Aorta (tissue), 5 donors: ENCODE measurements at regions not wholly inside any gene's neighbourhood (a gene's known extent, or its start where the extent isn't known, plus 50 kb on each side); places are given as distances from the start of the nearest gene placed in this dataset.
A peak's percentile ranks its signal among the peaks of the same experiment; 100 is the strongest.

Experiments
- ATAC-seq: fragments of 200-7000 bp; cut with Tn5 transposase; one replicate; pipeline ENCODE4 v1.9.1; 2022; ENCODE audit warnings: moderate library complexity; ENCODE audit not compliant: low FRiP score
- DNase-seq, 2 donors: peaks; one replicate each; pipeline ENCODE4 v3.0.0-alpha.2; 2020
- H3K27ac ChIP-seq, 2 donors: one replicate each; pipeline ENCODE4 v1.5.1; 2013; ENCODE audit warnings: low read length in 2 of 2, mild to moderate bottlenecking in 2 of 2, moderate library complexity in 2 of 2, control low read depth in 1 of 2, inconsistent platforms in 1 of 2, low read depth in 1 of 2
- H3K27me3 ChIP-seq, 2 donors: one replicate each; pipeline ENCODE4 v1.6.1; 2013; ENCODE audit warnings: control low read depth in 1 of 2, low read length in 1 of 2, mild to moderate bottlenecking in 1 of 2, moderate library complexity in 1 of 2; ENCODE audit not compliant: insufficient read depth in 2 of 2, control insufficient read depth in 1 of 2
- H3K36me3 ChIP-seq, 2 donors: one replicate each; pipeline ENCODE4 v1.6.1; 2013; ENCODE audit warnings: control low read depth in 1 of 2, low read length in 1 of 2, mild to moderate bottlenecking in 1 of 2; ENCODE audit not compliant: insufficient read depth in 2 of 2, control insufficient read depth in 1 of 2
- H3K4me1 ChIP-seq, 2 donors: one replicate each; pipeline ENCODE4 v1.6.1; 2013; ENCODE audit warnings: low read length in 2 of 2, control low read depth in 1 of 2, mild to moderate bottlenecking in 1 of 2, moderate library complexity in 1 of 2; ENCODE audit not compliant: insufficient read depth in 2 of 2, control insufficient read depth in 1 of 2
- H3K4me3 ChIP-seq, 2 donors: one replicate each; pipeline ENCODE4 v1.5.1; 2013; ENCODE audit warnings: low read length in 2 of 2, control low read depth in 1 of 2, mild to moderate bottlenecking in 1 of 2
- H3K9me3 ChIP-seq: one replicate; pipeline ENCODE4 v1.6.1; 2013; ENCODE audit warnings: mild to moderate bottlenecking, low read length; ENCODE audit not compliant: control insufficient read depth
- WGBS, 2 donors: extraction: QIAGEN DNeasy Blood & Tissue Kit; methylation state at CpG; one replicate each; pipeline ENCODE4 v1.1.7; 2013; 5-methylcytosine and 5-hydroxymethylcytosine counted together
- intact Hi-C, 2 donors: fragments of 100-400 bp; cut with DNase I; formaldehyde crosslinking; loops; one replicate each; pipeline versions ENCODE4 v1.14.2 to v1.15.0; 2022
- donor health status: healthy with polysubstance abuse.
- donor health status: Bipolar disorder and iron deficiency.
- donor health status: DM: no; HTN: no; CAD: no.
- donor health status: DM: no; HTN: no; CAD: no.
- donor health status: DM: yes; HTN: yes; CAD: no.

- Histone ChIP-seq H3K4me3 (no peak overlapping the region), H3K9me3 (no peaks in the 10 kb centered on the region), H3K27ac (no peak overlapping the region), H3K36me3 (no peaks in the 10 kb centered on the region), H3K4me1 (no peaks in the 10 kb centered on the region), H3K27me3 (no peaks in the 10 kb centered on the region)
- DNase-seq (no peak), ATAC-seq (no peak)
- 94 to 96% methylated on average over 5 of the region's 5 CpGs for WGBS, 2 donors
- intact Hi-C loops: no loop called here
These were observed 94.1 kb upstream of the CALM2 start for GRCh38 chr2:47270421-47270820.

GRCh38 chr2:47269316-47270232 lies 93.3 kb upstream of the CALM2 start:
- Histone ChIP-seq H3K36me3 (no peaks in the 10 kb centered on the region), H3K4me1 (no peaks in the 10 kb centered on the region), H3K27ac (peak overlapping the region in 1 of 2 donors; percentile 76), H3K9me3 (no peaks in the 10 kb centered on the region), H3K4me3 (no peak overlapping the region), H3K27me3 (no peaks in the 10 kb centered on the region)
- ATAC-seq: peak; percentile 60
- WGBS, 2 donors: 34 to 37% methylated on average over 5 of the region's 5 CpGs
- intact Hi-C loops: no loop called here
- DNase-seq: peak; percentile 83 to 90

GRCh38 chr2:47267711-47268086 lies 91.4 kb upstream of the CALM2 start:
- Histone ChIP-seq H3K4me1 (no peaks in the 10 kb centered on the region), H3K27ac (no peak overlapping the region), H3K36me3 (no peaks in the 10 kb centered on the region), H3K9me3 (no peaks in the 10 kb centered on the region), H3K4me3 (no peak overlapping the region), H3K27me3 (no peaks in the 10 kb centered on the region)
- ATAC-seq (no peak), DNase-seq (no peak)
- WGBS, 2 donors: 96% methylated on average over 5 of the region's 5 CpGs
- intact Hi-C loops: no loop called here

- no peaks in the 10 kb centered on the region for H3K36me3 ChIP-seq
- H3K27me3 ChIP-seq: no peaks in the 10 kb centered on the region
- DNase-seq (no peak), ATAC-seq (no peak)
- H3K4me1 ChIP-seq: no peaks in the 10 kb centered on the region
- no peak overlapping the region for H3K4me3 ChIP-seq
- WGBS, 2 donors: 90 to 98% methylated on average over 8 of the region's 8 CpGs
- H3K27ac ChIP-seq: no peak overlapping the region
- no peaks in the 10 kb centered on the region for H3K9me3 ChIP-seq
- intact Hi-C loops: no loop called here
These were observed 90.8 kb upstream of the CALM2 start for GRCh38 chr2:47266939-47267710.

GRCh38 chr2:47265751-47266231 lies 89.5 kb upstream of the CALM2 start:
- no peak for DNase-seq
- H3K27me3 ChIP-seq: no peaks in the 10 kb centered on the region
- intact Hi-C loops: no loop called here

GRCh38 chr2:47265158-47265557 lies 88.8 kb upstream of the CALM2 start:
- DNase-seq (no peak), ATAC-seq (no peak)
- H3K4me3 ChIP-seq: no peak overlapping the region
- no peaks in the 10 kb centered on the region for H3K9me3 ChIP-seq
- WGBS, 2 donors: 83 to 89% methylated on average over 8 of the region's 8 CpGs
- no peak overlapping the region for H3K27ac ChIP-seq
- intact Hi-C loops: no loop called here
- no peaks in the 10 kb centered on the region for H3K36me3 ChIP-seq
- no peaks in the 10 kb centered on the region for H3K27me3 ChIP-seq
- no peaks in the 10 kb centered on the region for H3K4me1 ChIP-seq

More at GRCh38 chr2:47265751-47266231, 89.5 kb upstream of the CALM2 start:
- H3K27ac ChIP-seq: no peak overlapping the region
- no peak for ATAC-seq
- H3K4me1 ChIP-seq: no peaks in the 10 kb centered on the region
- no peaks in the 10 kb centered on the region for H3K36me3 ChIP-seq
- H3K4me3 ChIP-seq: no peak overlapping the region
- WGBS, 2 donors: 88 to 90% methylated on average over 5 of the region's 5 CpGs
- no peaks in the 10 kb centered on the region for H3K9me3 ChIP-seq

- no peak overlapping the region for H3K27ac ChIP-seq
- H3K9me3 ChIP-seq: no peaks in the 10 kb centered on the region
- H3K4me1 ChIP-seq: no peaks in the 10 kb centered on the region
- intact Hi-C loops: no loop called here
- no peak for ATAC-seq
- no peaks in the 10 kb centered on the region for H3K27me3 ChIP-seq
- no peak overlapping the region for H3K4me3 ChIP-seq
- no peaks in the 10 kb centered on the region for H3K36me3 ChIP-seq
- WGBS, 2 donors: 97% methylated on average over 8 of the region's 8 CpGs
- no peak for DNase-seq
These were observed 88.4 kb upstream of the CALM2 start for GRCh38 chr2:47264686-47265085.

- intact Hi-C loops: no loop called here
- Histone ChIP-seq H3K36me3 (no peaks in the 10 kb centered on the region), H3K9me3 (no peaks in the 10 kb centered on the region), H3K4me3 (no peak overlapping the region), H3K4me1 (no peaks in the 10 kb centered on the region), H3K27me3 (no peaks in the 10 kb centered on the region), H3K27ac (no peak overlapping the region)
- no peak for ATAC-seq
- no peak for DNase-seq
- WGBS, 2 donors: 75 to 81% methylated on average over 8 of the region's 8 CpGs
These were observed 87.8 kb upstream of the CALM2 start for GRCh38 chr2:47264143-47264542.
